ENCODE measurements at regions not wholly inside any gene's neighbourhood (a gene's known extent, or its start where the extent isn't known, plus 50 kb on each side); places are given as distances from the start of the nearest gene placed in this dataset.

DNA sequence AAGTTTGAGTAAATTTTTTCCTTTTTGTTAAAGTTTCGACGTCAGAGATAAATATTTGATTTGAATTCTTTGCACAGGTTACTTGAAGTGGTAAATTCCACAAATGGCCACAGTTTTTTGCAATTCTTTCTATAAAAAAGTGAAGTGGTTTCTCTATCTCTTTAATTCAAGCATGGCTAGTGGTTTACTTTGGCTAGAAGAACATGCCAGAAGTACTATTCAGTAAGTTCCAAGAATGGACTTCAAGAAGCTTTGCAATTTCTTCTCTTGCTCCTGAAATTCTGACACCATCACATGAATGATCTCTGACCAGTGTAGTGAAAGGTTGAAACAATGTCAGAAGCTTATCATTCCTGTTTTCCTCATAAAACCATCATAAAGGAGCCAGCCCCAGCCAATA lies 55.7 kb upstream of the RNPC3 start:
- DNase-seq (no peak), ATAC-seq (ENCODE audit: low read depth in 2 of 2) (no peak)
- Histone ChIP-seq H3K9me3 (ENCODE audit: control insufficient read depth in 2 of 2, low read length in 2 of 2) (no peaks in the 10 kb centered on the region), H3K36me3 (ENCODE audit: control insufficient read depth, insufficient read depth, low read length) (no peaks in the 10 kb centered on the region), H3K4me1 (ENCODE audit: control insufficient read depth, insufficient read depth, low read length, poor library complexity, severe bottlenecking) (no peaks in the 10 kb centered on the region), H3K4me3 (ENCODE audit: low read depth, low read length) (no peak overlapping the region), H3K27ac (ENCODE audit: insufficient read depth, low read length, poor library complexity, severe bottlenecking) (no peak overlapping the region), H3K27me3 (ENCODE audit: control insufficient read depth, insufficient read depth, low read length) (no peaks in the 10 kb centered on the region)
- Mint-ChIP-seq H3K27me3 (peaks cover 5% of the 10 kb centered on the region), H3K9me3 (peaks cover 0 to 3% (median 0%) of the 10 kb centered on the region in 7 donors), H3K27ac (no peak overlapping the region), H3K4me3 (no peak overlapping the region), H3K36me3 (no peaks in the 10 kb centered on the region), H3K4me1 (no peaks in the 10 kb centered on the region)

DNA sequence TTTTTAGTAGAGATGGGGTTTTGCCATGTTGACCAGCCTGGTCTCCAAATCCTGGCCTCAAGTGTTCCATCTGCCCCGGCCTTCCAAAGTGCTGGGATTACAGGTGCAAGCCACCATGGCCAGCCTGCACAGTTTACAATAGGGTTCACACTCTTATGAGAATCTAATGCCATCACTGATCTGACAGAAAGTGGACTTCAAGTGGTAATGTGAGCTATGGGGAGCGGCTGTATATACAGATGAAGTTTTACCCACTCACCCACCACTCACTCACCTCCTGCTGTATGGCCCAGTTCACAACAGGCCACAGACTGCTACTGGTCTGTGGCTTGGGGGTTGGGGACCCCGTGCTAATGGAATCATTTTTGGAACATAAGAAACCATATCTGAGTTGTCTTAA lies 58.4 kb upstream of the RNPC3 start:
- Mint-ChIP-seq H3K9me3 (peaks cover 0 to 3% (median 0%) of the 10 kb centered on the region in 7 donors), H3K27me3 (peaks cover 5% of the 10 kb centered on the region), H3K27ac (no peak overlapping the region), H3K4me3 (no peak overlapping the region), H3K36me3 (no peaks in the 10 kb centered on the region), H3K4me1 (no peaks in the 10 kb centered on the region)
- Histone ChIP-seq H3K36me3 (ENCODE audit: control insufficient read depth, insufficient read depth, low read length) (no peaks in the 10 kb centered on the region), H3K4me1 (ENCODE audit: control insufficient read depth, insufficient read depth, low read length, poor library complexity, severe bottlenecking) (no peaks in the 10 kb centered on the region), H3K27ac (ENCODE audit: insufficient read depth, low read length, poor library complexity, severe bottlenecking) (no peak overlapping the region), H3K4me3 (ENCODE audit: low read depth, low read length) (no peak overlapping the region), H3K9me3 (ENCODE audit: control insufficient read depth in 2 of 2, low read length in 2 of 2) (no peaks in the 10 kb centered on the region), H3K27me3 (ENCODE audit: control insufficient read depth, insufficient read depth, low read length) (no peaks in the 10 kb centered on the region)
- ATAC-seq (ENCODE audit: low read depth in 2 of 2) (no peak), DNase-seq (no peak)

DNA sequence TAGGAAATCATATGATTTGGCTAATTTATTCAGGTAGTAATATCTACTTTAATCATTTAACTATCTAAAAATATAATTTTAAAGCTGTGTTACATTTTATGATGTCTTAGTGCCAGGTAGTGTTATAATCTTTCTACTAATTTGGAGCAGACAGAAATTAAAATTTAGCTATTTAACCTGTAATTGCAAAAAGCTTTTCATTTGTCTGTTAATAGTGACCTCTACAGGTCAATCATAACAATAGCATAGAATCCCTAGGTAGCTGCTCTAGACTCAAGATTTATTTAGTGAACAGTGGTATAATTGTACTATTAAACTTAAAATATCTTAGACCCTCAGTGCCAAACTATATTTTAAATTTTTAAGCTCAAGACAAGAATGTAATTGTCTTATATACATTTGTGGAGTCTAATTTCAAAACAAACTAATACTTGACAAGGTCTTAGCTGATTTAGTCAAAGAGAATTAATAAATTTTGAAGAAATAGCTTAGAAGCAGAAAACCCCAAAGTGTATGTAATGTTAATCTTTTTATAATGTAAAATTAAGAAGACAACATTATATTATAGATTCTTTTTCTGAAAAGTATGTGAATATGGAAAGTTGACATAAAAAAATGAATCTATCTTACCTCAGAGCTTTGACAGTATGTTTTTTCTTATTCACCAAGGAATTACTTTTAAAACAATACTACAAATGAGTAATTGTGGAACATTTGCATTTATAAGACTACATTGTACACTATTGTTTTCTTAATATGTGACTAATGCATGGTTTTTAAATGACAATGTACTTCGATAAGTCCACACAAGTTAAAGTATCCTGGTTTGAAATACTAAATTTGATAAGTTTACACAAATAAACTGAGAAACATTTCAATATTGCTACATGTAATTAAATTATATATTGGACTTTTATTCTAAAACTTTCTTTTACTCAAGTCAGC lies 64.1 kb upstream of the RNPC3 start:
- Histone ChIP-seq H3K36me3 (ENCODE audit: control insufficient read depth, insufficient read depth, low read length) (no peaks in the 10 kb centered on the region), H3K9me3 (ENCODE audit: control insufficient read depth in 2 of 2, low read length in 2 of 2) (no peaks in the 10 kb centered on the region), H3K4me1 (ENCODE audit: control insufficient read depth, insufficient read depth, low read length, poor library complexity, severe bottlenecking) (no peaks in the 10 kb centered on the region), H3K27me3 (ENCODE audit: control insufficient read depth, insufficient read depth, low read length) (no peaks in the 10 kb centered on the region), H3K4me3 (ENCODE audit: low read depth, low read length) (no peak overlapping the region), H3K27ac (ENCODE audit: insufficient read depth, low read length, poor library complexity, severe bottlenecking) (no peak overlapping the region)
- H3K9me3 Mint-ChIP-seq = no peaks in the 10 kb centered on the region
- H3K36me3 Mint-ChIP-seq = no peaks in the 10 kb centered on the region
- H3K4me3 Mint-ChIP-seq = no peak overlapping the region
- no peaks in the 10 kb centered on the region for H3K4me1 Mint-ChIP-seq
- ATAC-seq (ENCODE audit: low read depth in 2 of 2) (no peak), DNase-seq (peak in 1 of 3 donors; percentile 9)
- no peaks in the 10 kb centered on the region for H3K27me3 Mint-ChIP-seq
- H3K27ac Mint-ChIP-seq = no peak overlapping the region

DNA sequence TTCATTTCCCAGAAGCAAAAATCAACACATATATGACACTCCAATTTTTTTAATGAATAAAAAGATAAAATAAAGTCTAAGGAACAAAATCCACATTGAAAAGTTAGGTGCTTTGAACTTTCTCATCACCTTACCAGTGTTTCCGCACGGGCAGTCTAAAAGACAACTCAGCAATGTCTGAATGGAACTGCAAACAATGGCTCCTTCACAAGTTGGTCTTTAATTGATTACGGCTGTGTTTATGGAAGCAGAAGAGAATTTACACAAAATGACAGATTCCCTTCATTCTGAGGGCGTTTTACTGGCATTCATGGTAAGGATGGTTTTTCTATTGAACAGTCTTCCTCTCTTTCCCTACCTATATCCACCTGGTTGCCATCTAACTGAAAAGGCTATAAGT lies 65.0 kb upstream of the RNPC3 start:
- Mint-ChIP-seq H3K4me3 (no peak overlapping the region), H3K36me3 (no peaks in the 10 kb centered on the region), H3K9me3 (no peaks in the 10 kb centered on the region), H3K27me3 (no peaks in the 10 kb centered on the region), H3K4me1 (no peaks in the 10 kb centered on the region), H3K27ac (no peak overlapping the region)
- Histone ChIP-seq H3K36me3 (ENCODE audit: control insufficient read depth, insufficient read depth, low read length) (no peaks in the 10 kb centered on the region), H3K4me3 (ENCODE audit: low read depth, low read length) (no peak overlapping the region), H3K9me3 (ENCODE audit: control insufficient read depth in 2 of 2, low read length in 2 of 2) (no peaks in the 10 kb centered on the region), H3K27me3 (ENCODE audit: control insufficient read depth, insufficient read depth, low read length) (no peaks in the 10 kb centered on the region), H3K4me1 (ENCODE audit: control insufficient read depth, insufficient read depth, low read length, poor library complexity, severe bottlenecking) (no peaks in the 10 kb centered on the region), H3K27ac (ENCODE audit: insufficient read depth, low read length, poor library complexity, severe bottlenecking) (no peak overlapping the region)
- ATAC-seq (ENCODE audit: low read depth in 2 of 2) (no peak), DNase-seq (no peak)

DNA sequence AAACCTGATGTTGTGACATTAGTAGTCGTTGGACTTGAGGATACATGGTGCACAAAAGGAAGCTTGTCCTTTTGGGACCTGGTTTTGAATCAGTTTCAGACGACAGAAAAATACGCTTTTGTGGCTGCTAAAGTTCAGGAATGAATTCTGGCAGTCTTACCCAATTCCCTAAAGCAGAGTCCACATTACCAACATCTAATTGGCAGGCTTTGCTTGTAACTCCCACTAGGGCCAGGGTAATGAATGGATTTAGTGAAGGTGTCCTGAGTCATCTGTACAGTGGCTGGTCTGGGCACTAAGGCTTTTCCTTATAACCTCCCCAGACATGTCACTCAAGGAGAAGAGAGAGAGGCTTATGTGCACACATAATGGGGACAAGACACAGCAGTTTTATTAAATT lies 66.2 kb upstream of the RNPC3 start:
- Histone ChIP-seq H3K27me3 (ENCODE audit: control insufficient read depth, insufficient read depth, low read length) (no peaks in the 10 kb centered on the region), H3K36me3 (ENCODE audit: control insufficient read depth, insufficient read depth, low read length) (no peaks in the 10 kb centered on the region), H3K9me3 (ENCODE audit: control insufficient read depth in 2 of 2, low read length in 2 of 2) (no peaks in the 10 kb centered on the region), H3K27ac (ENCODE audit: insufficient read depth, low read length, poor library complexity, severe bottlenecking) (no peak overlapping the region), H3K4me1 (ENCODE audit: control insufficient read depth, insufficient read depth, low read length, poor library complexity, severe bottlenecking) (no peaks in the 10 kb centered on the region), H3K4me3 (ENCODE audit: low read depth, low read length) (no peak overlapping the region)
- Mint-ChIP-seq H3K4me1 (no peaks in the 10 kb centered on the region), H3K36me3 (no peaks in the 10 kb centered on the region), H3K27me3 (no peaks in the 10 kb centered on the region), H3K4me3 (no peak overlapping the region), H3K27ac (no peak overlapping the region), H3K9me3 (no peaks in the 10 kb centered on the region)
- ATAC-seq (ENCODE audit: low read depth in 2 of 2) (no peak), DNase-seq (no peak)

DNA sequence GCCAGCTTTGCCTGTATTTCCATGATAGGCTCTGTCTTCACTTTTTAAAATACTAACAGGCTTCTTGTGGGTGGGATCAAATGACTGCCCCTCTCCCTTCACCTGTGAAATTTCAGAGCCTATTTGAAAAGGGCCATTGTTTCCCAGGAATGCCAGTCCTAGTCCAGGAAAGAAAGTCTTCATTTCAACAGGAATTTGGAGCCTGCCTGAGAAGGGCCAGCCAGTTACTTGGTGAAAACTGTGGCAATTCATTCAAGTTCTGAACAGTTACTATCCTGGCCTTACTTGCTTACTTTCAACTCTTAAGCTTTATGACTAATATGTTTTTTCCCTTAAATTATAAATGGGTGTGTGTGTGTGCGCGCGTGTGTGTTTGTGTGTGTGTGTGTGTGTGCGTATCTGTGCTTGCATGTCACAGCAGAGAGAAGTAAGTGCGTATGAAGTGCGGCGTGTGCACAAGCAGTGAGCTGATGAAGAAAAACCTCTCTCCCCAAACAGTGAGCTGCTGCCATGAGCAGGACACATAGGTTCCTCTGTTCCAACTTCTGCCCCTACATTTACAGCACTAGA lies 67.5 kb upstream of the RNPC3 start:
- H3K9me3 ChIP-seq (ENCODE audit: control insufficient read depth in 2 of 2, low read length in 2 of 2) = no peaks in the 10 kb centered on the region

DNA sequence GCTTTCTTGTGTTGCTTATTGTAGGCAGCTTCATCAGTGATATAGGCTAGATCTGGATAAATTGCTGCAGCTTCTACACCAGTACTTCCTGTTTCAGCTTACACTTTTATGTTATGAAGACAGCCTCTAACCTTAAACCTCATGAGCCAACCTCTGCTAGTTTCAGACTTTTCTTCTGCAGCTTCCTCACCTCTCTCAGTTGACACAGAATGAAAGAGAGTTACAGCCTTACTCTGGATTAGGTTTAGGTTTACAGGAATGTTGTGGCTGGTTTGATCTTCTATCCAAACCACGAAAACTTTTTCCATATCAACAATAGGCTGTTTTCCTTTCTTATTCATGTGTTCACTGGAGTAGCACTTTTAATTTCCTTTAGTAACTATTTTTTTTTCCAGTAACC lies 76.9 kb upstream of the RNPC3 start:
- no peak overlapping the region for H3K4me3 Mint-ChIP-seq
- peak in 1 of 3 donors; percentile 1 for DNase-seq
- Histone ChIP-seq H3K4me1 (ENCODE audit: control insufficient read depth, insufficient read depth, low read length, poor library complexity, severe bottlenecking) (no peaks in the 10 kb centered on the region), H3K4me3 (ENCODE audit: low read depth, low read length) (no peak overlapping the region), H3K9me3 (ENCODE audit: control insufficient read depth in 2 of 2, low read length in 2 of 2) (no peaks in the 10 kb centered on the region), H3K27me3 (ENCODE audit: control insufficient read depth, insufficient read depth, low read length) (no peaks in the 10 kb centered on the region), H3K36me3 (ENCODE audit: control insufficient read depth, insufficient read depth, low read length) (no peaks in the 10 kb centered on the region), H3K27ac (ENCODE audit: insufficient read depth, low read length, poor library complexity, severe bottlenecking) (no peak overlapping the region)
- H3K36me3 Mint-ChIP-seq = no peaks in the 10 kb centered on the region
- H3K9me3 Mint-ChIP-seq = no peaks in the 10 kb centered on the region
- H3K4me1 Mint-ChIP-seq = no peaks in the 10 kb centered on the region
- no peak for ATAC-seq (ENCODE audit: low read depth in 2 of 2)
- no peaks in the 10 kb centered on the region for H3K27me3 Mint-ChIP-seq
- H3K27ac Mint-ChIP-seq = no peak overlapping the region

More for the DNA sequence above, 67.5 kb upstream of the RNPC3 start:
- no peaks in the 10 kb centered on the region for H3K4me1 ChIP-seq (ENCODE audit: control insufficient read depth, insufficient read depth, low read length, poor library complexity, severe bottlenecking)
- H3K27me3 ChIP-seq (ENCODE audit: control insufficient read depth, insufficient read depth, low read length) = no peaks in the 10 kb centered on the region
- ATAC-seq (ENCODE audit: low read depth in 2 of 2) (no peak), DNase-seq (no peak)
- H3K9me3 Mint-ChIP-seq = no peaks in the 10 kb centered on the region
- H3K36me3 ChIP-seq (ENCODE audit: control insufficient read depth, insufficient read depth, low read length) = no peaks in the 10 kb centered on the region
- no peaks in the 10 kb centered on the region for H3K27me3 Mint-ChIP-seq
- H3K27ac Mint-ChIP-seq = no peak overlapping the region
- no peaks in the 10 kb centered on the region for H3K36me3 Mint-ChIP-seq
- H3K4me3 Mint-ChIP-seq = no peak overlapping the region
- H3K4me3 ChIP-seq (ENCODE audit: low read depth, low read length) = no peak overlapping the region
- H3K4me1 Mint-ChIP-seq = no peaks in the 10 kb centered on the region
- H3K27ac ChIP-seq (ENCODE audit: insufficient read depth, low read length, poor library complexity, severe bottlenecking) = no peak overlapping the region

DNA sequence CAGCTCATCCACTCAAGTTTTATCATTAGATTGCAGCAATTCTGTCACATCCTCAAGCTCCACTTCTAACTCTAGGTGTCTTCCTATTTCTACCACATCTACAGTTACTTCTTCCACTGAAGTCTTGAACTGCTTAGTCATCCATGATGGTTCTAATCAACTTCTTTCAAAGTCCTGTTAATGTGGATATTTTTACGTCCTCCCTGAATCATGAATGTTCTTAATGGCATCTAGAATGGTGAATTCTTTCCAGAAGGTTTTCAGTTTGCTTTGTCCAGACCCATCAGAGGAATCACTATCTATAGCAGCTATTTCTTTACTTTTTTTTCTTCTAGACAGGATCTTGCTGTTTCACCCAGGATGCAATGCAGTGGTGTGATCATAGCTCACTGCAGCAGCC lies 78.0 kb upstream of the RNPC3 start:
- no peak overlapping the region for H3K27ac ChIP-seq (ENCODE audit: insufficient read depth, low read length, poor library complexity, severe bottlenecking)
- Mint-ChIP-seq H3K4me3 (no peak overlapping the region), H3K27ac (no peak overlapping the region), H3K4me1 (no peaks in the 10 kb centered on the region), H3K9me3 (no peaks in the 10 kb centered on the region), H3K27me3 (no peaks in the 10 kb centered on the region), H3K36me3 (no peaks in the 10 kb centered on the region)
- H3K4me3 ChIP-seq (ENCODE audit: low read depth, low read length) = no peak overlapping the region
- H3K4me1 ChIP-seq (ENCODE audit: control insufficient read depth, insufficient read depth, low read length, poor library complexity, severe bottlenecking) = no peaks in the 10 kb centered on the region
- no peak for DNase-seq
- H3K9me3 ChIP-seq (ENCODE audit: control insufficient read depth in 2 of 2, low read length in 2 of 2) = no peaks in the 10 kb centered on the region
- H3K36me3 ChIP-seq (ENCODE audit: control insufficient read depth, insufficient read depth, low read length) = no peaks in the 10 kb centered on the region
- no peak for ATAC-seq (ENCODE audit: low read depth in 2 of 2)
- H3K27me3 ChIP-seq (ENCODE audit: control insufficient read depth, insufficient read depth, low read length) = no peaks in the 10 kb centered on the region

All from CD4-positive, CD25-positive, alpha-beta regulatory T cell (primary cell).